Embryonic facial prominence (tissue), 1 donor: ENCODE measurements at regions not wholly inside any gene's neighbourhood (a gene's known extent, or its start where the extent isn't known, plus 50 kb on each side); places are given as distances from the start of the nearest gene placed in this dataset.

Source experiments
- DNase-seq: peaks from one replicate; pipeline ENCODE4 v3.0.0-alpha.2; 2016; ENCODE audit errors: extremely low spot score

DNA sequence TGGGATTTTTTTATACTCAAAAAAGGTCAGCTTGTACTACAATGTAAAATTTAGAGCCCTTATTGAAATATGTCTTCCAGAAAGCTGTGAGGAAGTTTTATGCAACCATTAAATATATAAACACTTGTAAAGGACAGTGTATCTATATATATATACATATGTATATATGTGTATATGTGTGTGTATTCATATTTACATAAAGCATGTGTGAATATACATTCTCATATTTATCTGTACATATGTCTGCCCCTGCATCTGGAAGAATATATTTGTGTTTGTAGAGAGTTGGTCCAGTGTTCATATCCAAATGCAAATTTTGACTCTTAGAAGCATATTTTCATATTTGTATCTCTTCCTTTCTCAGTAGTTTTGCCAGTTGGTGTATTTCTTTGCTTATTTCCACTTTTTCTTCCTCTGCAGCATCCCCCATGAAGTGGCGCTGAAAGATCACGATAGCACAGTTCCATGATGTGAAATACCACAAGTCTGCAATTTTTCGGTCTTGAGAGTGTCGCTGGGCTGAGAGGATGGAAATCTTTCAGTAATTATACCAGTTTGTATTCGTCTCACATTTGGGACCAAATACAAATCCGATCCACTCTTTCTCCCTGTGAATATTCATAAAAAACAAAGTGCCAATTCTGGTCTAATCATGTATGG, 311.7 kb upstream of the DPH6 start:
- no peak for DNase-seq

DNA sequence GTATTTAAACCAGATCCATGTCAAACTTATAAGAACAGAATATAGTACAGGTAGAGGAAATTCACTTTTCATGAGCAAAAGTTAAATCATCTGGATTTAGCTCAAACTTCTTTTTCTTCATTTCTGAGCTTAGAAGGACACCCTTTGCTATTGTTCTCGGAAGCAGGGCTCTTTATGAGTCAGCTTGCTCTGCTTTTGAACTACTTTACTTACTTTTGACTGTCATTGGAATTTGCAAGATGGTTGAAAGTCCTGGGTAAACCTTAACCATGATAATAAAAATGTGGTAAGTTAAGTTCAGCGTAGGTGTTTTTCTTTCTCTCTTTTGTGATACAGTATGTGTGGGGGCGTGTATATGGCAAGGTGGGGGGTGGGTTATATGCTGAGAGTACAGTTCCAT, 312.7 kb upstream of the DPH6 start:
- no peak for DNase-seq

DNA sequence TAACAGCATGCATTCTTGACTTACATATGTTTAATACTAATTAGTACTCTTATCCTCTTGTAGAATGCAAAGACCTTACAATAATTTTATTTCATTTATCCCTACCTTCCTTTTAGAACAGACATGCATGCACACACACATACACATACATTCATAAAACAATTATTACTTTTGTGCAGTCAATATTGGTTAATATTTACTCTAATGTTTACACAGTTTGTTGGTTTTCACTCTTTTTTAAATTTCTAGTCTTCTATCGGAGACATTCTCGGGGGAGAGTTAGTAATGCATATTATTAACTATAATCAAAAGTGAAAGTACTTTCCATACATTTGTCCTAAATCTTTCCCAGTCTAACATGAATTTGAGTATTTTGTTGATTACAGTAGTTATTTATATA, 317.7 kb upstream of the DPH6 start:
- no peak for DNase-seq

DNA sequence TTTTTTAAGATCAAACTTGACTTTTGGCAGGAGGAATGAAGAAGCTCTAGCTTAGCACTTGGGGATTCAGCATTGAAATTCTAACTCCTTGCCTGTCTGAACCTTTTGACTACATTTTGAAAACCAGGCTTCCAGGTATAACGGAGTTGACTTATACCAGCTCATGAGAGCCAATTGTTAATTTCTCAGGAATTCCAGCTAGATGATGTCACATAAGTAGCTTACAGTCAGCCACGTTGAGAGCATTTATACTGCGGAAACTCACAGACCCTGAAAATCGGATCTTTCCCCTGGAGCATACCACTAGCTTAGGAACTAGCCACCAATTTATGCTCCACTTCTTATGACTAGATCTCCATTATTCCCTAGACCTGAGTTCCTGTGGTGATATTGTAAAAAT, 321.4 kb upstream of the DPH6 start:
- DNase-seq, result no peak

DNA sequence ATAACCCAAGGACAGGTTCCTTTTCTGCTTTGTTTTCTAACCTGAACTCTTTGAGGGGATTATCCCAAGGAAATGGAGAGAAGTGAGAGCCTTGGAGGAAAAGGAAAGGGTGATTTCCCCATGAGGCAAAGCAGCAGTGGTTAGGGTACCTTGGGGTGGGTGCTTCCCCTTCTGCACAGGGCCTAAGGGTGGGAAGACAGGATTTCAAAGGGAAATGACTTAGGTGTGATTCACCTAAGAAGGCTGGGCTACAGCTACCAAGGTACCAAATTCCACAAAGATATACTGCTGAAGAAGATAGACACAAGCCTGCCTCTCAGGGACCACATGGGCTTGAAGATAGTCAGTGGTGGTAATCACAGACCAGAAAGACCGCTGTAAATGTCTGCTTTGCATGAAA, 325.3 kb upstream of the DPH6 start:
- no peak for DNase-seq

DNA sequence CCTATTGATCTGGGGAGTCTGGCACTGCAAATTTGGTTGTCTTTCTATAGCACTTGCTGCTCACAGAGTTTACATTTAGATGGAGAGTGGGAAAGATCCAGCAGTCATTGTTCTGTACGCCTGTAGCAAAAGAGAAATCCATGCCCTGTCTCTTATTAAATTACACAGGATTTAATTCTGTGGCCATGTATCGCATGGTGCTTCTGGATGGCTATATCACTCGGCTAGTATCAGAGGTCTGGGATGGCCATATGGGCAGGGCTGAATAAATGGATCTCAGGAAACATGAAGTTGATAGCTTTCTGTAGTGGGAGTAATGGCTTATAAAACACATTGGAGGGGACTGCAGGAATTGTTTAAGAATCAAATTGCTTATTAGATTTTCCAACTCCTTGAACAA, 325.8 kb upstream of the DPH6 start:
- no peak for DNase-seq

DNA sequence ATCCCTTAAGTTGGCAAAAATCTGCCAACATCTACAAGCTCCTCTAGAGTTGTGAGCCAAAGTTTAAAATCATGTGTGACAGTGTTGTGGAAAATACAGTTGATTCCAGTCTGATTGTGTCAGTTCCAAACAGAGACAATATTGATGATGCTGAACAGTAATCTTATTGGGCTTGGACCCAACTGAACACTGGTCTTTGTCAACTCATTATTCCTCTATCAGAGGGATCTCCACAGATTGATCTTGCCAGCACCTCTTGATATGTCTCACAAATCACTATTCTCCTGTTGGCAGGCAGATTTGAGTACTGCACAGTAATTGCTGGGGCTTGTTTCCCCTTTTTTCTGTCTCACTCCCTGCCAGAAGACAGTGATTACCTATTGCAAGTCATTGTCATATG, 326.6 kb upstream of the DPH6 start:
- no peak for DNase-seq

DNA sequence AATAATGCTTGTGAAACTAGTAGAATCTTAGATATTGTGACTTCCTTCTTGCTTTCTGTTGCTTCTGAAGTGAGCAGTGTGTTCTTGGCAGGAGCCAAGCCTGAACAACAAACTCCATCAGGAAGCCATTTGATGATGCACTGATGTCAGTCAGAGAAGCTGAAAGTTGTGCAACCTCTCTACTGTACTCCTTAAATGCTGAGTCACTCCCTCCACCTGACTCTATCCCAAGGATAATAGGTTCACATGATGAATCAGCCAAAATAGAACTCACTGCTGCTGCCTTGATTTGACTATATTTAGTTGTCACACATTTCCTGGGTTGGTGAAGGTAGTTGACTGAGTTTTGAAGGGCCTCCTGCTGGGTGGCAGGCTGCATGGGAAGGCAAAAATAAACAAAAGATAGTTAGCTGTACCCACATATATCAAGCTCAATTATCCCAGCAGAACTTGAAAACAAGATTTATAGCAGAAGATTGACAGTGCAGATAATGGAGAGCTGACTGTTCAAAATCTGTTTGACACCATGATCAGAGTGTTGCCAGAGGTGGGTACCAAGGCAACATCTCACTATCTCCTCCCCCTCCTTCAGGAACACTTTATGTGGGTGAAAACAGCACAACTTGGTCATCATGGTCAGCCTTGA, 328.4 kb upstream of the DPH6 start:
- DNase-seq, result no peak

DNA sequence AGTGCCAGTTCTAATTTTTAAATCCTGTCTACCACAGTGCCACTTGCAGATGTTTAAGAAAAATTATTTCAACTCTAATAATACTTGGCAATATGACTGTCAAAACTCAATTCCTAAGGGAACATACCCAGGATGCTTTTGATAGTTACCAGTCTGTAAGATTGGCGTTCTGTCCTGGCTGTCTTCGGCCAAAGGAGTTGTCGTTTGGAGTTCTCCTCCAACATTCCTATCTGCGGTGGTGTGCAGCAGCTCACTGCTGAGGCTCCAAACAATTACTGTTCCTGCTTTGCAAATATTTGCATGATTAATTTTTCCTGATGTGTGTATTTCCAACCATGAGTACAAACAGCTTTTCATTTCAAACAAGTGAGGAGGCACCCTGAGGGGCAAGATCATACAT, 330.8 kb upstream of the DPH6 start:
- no peak for DNase-seq

DNA sequence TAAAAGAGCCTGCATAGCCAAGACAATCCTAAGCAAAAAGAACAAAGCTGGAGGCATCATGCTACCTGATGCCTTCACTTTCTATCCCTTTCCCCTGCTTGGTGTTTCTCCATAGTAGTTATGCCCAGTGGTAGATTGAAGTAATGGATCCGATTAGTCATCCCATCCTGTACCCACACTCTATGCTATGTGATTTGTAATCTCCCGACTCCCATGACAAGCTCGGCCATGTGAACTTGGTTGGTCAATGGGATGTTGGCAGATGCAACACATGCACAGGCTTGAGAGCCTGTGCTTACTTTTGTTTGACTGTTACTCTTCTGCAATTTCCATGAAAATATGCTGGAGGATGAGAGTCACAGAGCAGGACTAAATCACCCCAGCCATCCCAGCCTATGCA, 334.9 kb upstream of the DPH6 start:
- no peak for DNase-seq

DNA sequence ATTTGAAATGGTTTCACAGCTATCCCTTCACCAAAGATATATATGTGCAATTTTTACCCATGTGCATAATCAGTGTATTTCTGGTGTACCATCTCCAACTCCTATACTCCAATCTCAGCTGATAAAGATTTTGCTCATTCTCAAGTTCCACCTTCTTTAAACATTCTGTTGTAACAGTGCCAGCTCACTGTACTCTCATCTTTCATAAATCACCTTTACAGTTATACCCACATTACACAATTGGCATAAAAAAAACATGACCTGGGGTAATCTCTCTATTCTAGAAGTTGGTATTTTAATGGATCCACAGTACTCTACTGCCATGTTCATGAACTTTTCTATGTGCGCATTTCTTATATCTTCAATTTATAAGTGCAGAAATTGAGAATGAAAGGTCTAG, 339.9 kb upstream of the DPH6 start:
- DNase-seq, result no peak

DNA sequence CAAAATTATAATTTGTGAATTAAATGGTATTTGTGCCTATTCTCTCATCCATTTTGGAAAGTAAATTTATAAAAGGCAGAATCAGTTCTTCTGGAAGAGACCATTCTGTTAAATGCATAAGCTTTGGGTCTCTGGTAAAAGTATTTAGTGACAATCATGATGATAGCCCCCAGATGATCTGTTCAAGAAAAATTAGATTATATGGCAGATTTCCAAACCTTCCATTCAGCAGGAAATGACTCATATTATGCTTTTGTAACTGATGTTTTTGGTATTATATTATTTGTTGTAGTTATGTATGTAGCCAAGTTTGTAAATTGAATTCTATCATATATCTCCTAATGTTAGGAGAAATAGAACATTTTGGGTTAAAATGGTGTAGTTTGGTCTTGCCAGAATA, 340.8 kb upstream of the DPH6 start:
- no peak for DNase-seq

DNA sequence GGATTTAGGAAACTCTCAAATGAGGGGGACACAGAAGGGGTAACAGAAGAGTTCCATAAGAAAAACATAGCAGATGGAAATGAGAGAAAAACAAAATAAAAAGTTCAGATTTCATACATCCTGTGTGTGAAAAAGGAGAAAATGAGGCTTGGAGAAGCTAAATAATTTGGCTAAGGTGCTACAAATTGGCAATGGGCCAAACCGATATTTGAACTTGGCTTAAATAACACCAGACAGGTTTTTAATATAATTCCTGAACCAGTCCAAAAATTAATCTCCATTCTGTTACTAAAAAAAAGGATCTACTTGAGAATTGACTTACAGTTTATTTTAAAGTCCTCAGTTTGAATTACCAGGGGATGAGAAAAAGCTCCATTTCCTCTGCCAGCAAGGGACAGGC, 342.9 kb upstream of the DPH6 start:
- DNase-seq, result no peak

DNA sequence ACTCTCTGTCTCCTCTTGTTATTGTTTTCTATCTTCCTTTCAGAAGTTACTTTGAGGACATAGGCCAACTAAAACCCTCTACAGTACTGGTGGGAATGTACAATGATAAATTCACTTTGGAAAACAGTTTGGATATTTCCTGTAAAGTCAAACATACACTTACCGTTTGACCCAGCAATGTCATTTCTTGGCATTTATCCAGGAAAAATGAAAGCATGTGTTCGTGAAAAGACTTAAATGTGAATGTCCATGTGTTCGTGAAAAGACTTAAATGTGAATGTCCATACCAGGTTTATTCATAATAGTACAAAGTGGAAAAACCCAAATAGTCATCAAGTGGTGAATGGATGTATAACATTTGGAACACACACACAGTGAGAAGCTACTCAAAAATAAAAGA, 361.5 kb upstream of the DPH6 start:
- no peak for DNase-seq

DNA sequence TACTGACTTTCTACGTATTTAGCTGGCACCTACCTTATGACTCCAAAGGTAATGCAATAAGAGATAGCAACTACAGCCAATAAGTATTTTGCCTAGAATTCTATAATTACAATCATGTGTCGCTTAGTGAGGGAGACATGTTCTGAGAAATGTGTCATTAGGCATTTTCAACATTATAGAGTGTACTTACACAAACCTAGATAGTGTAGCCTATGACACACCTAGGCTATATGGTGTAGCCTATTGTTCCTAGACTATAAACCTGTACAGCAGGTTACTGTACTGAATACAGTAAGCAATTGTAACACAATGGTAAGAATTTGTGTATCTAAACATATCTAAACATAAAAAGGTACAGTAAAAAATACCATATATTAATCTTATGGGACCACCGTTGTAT, 363.4 kb upstream of the DPH6 start:
- no peak for DNase-seq

DNA sequence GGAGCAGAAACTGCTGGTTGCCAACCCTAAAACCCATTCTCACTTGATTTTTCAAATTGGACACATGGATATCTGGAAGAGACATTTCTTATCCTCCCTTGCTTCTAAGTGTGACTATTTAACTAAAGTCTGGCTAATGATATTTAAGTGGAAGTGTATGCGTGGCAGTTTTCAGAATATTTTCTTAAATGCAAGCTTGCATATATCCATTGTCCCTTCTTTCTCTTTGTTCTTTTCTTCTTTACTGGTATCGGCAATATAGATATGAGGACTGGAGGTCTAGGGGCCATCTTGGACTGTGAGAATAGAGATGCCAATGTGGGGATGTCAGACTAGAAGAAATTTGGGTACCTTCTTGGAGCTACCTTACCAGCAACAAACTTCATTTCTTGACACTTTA, 364.3 kb upstream of the DPH6 start:
- no peak for DNase-seq

DNA sequence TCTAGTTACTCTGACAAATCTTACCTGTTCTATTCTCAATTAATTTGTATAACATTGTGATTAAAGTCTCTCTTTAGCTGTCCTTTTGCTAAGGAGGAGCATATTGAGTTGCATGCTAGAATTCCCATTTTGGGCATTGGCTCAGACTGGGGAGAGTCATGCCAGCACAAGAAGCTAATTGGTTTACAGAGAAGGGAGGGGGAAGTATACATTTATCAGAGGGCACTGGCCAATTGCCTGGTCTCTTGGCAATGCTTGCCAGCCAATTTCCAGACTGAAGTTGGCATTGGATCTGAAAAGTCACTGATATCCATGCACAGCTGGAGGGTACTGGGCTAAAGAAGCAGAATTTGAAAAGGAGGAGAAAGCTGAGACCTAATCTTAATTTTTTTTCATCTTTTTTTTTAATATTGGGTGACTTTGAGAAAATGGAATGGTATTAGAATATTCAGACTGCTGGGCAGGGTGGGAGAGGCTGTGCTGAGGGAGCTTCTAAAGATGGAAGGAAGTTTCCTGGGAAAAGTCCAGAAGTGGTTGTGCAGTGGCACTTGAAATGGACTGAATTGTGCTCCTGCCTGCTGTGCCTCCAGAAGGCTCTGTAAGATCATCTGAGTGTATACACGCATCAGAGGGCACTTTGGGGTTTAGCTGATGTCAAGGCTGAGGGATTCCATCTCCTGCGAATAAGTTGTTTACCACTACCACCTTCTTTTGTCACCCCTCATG, 365.2 kb upstream of the DPH6 start:
- DNase-seq, result no peak

DNA sequence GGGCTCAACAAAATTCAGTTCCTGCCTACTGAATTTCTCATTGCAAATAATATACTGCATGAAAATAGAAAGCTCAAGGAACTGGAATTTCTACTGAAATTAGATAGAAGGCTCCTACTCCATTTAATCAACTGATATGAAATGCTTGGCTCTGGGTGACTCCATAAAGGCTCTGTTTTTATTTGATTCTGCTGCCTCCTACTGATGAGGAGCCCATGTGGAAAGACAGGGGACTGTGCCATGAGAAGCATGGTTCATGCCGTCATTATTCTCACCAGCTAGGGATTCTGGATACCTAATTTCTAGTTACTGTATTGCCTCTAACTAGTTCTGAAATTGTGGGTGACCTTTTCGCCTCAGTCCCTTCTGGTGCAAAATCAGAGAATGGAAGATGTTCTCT, 366.2 kb upstream of the DPH6 start:
- DNase-seq, result no peak

DNA sequence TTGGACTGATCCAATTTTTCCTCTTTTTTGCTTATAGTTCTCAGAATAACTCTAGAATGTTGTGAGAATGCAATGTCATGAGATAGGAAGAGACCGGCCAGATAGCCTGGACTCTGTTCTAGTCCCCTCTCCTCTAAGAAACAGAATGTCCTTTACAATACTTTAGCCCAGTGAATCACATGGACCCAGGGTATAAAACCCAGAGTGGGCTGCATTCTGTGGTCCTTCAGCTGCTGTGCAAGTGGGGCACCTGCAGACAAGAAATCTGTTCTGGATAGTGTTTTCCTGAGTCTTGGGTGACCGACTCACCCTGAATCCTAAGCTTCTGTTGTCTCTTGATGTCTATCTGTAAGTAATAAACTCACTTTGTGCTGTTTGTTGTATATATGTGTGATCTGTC, 368.6 kb upstream of the DPH6 start:
- DNase-seq, result no peak

DNA sequence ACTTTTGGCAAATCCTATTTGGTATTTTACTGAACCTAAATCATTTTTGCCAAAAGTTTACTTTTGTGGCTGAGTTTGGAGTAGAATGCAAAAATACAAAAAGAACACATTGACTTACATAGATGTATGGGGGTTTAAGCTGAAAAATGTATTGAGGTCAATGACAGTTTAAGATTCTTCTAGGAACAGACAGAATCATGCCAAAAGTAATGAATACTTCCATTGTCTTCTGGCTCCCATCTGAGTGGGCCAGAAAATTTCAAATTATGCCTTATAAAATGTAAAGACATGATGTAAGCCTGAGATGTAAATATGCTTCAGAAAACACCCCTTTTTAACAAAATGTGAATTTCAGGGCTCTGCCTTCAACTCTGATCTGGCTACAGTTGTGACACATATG, 375.1 kb upstream of the DPH6 start:
- DNase-seq, result no peak

DNA sequence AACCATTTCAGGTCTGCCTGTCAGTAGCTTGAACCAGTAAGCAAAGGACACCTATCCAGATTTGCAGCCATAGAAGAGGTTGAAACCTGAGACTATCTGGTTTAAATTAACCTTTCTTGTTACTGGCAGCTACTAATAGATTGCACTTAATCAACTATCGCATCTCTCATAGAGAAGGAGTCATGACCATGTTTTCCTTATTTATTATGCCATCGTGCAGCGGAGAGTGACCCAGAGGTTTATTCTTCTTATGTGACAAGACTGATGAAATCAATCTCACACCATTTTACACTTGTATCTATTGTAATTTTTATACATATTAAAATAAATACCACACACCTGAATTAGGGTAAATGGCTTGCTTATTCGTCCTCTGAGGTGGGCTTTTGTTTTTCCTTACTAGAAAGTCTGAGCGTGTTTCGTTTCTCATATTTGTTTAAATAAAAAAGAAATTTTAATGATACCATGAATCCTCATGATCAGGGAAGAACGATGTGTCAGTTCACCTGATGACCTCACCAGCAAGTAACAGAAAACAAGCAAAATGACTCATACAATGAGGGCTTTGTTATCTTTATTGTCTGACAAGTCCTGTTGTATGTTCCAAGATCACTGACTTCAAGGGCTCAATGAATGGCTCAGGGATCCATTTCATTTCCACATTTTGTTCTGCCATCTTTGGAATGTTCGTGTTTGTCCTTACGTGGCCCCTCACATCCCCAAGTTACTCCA, 379.5 kb upstream of the DPH6 start:
- DNase-seq, result no peak

DNA sequence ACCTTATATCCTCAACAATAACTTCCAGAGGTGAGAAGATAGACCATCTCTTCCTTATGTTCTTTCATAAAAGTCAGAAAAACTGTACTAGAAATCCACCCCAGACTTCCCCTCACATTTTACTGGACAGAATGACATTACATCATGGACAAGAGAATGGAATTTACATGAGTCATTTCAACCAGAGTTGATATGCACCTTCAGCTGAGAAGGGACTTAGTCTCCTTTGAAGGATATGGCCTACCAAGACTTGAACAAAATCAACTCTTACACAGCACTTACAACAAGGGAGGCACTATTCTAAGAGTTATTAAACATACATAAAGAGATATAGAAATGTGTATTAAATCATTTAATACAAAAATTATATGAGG, 380.0 kb upstream of the DPH6 start:
- no peak for DNase-seq

DNA sequence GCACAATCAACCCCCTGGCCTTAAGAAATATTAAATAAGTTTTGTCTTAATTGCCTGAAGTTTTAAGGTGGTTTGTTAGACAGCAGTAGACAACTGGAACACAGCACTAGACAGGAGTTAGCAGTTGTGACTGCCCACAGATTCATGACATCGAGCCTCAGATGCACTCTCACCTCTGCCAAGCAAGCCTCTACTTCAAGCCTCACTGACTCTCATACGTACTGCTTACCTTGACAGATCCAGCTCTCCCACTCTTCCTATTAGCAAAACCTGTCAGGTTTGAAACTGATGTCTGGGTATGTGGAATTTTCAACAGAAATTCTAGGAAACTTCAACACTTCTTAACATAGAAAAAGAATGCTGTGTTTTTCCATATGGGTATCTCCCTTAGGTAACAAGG, 382.9 kb upstream of the DPH6 start:
- DNase-seq, result no peak
